Right lobe of liver (tissue), 6 donors: ENCODE measurements at regions not wholly inside any gene's neighbourhood (a gene's known extent, or its start where the extent isn't known, plus 50 kb on each side); places are given as distances from the start of the nearest gene placed in this dataset.

Experiments
- ATAC-seq, 4 donors: fragments of 200-7000 bp; cut with Tn5 transposase; one replicate each; pipeline ENCODE4 v1.9.1; 2020; ENCODE audit warnings: mild to moderate bottlenecking in 4 of 4, moderate library complexity in 4 of 4
- DNase-seq, 3 donors: peaks; one replicate each; pipeline ENCODE4 v3.0.0-alpha.2; 2020
- H3K27ac ChIP-seq, 3 donors: fragments of 200-600 bp; one replicate each; pipeline ENCODE4 v1.8.0; 2022
- H3K27me3 ChIP-seq, 2 donors: fragments of 200-600 bp; one replicate each; pipeline ENCODE4 v1.8.0; 2022
- H3K36me3 ChIP-seq, 4 donors: fragments of 200-600 bp; sonication (generic) in 1 of 4; one replicate each; pipeline versions ENCODE4 v1.5.1 to v1.8.0; 2017 to 2022; ENCODE audit warnings: control low read depth in 1 of 4
- H3K4me1 ChIP-seq, 4 donors: fragments of 200-600 bp; sonication (generic) in 1 of 4; one replicate each; pipeline versions ENCODE4 v1.5.1 to v1.8.0; 2017 to 2022; ENCODE audit warnings: control low read depth in 1 of 4
- H3K4me3 ChIP-seq, 3 donors: fragments of 200-600 bp; one replicate each; pipeline ENCODE4 v1.8.0; 2022
- H3K9me3 ChIP-seq, 4 donors: fragments of 200-600 bp; sonication (generic) in 1 of 4; one replicate each; pipeline versions ENCODE4 v1.5.1 to v1.8.0; 2017 to 2022; ENCODE audit warnings: control low read depth in 1 of 4
- POLR2A ChIP-seq: fragments of 450-650 bp; IDR thresholded peaks from one replicate; pipeline ENCODE4 v1.6.1; 2017; ENCODE audit warnings: antibody characterized with exemption, mild to moderate bottlenecking
- WGBS: methylation state at CpG from one replicate; pipeline ENCODE4 v1.1.6; 2018; ENCODE audit warnings: low coverage, low lambda C conversion rate; ENCODE audit not compliant: insufficient coverage; ENCODE audit errors: missing lambda C conversion rate; 5-methylcytosine and 5-hydroxymethylcytosine counted together
- intact Hi-C, 2 donors: fragments of 100-400 bp; cut with DNase I; formaldehyde crosslinking; loops; one replicate each; pipeline versions ENCODE4 v1.11.2 to v1.14.1; 2022
- TF ChIP-seq, protein P1 (sequence below), 4 donors: fragments of 200-600 bp in 3 of 4; fragments of 450-650 bp in 1 of 4; IDR thresholded peaks; one replicate each; pipeline versions ENCODE4 v1.5.1 to v1.8.0; 2016 to 2022; ENCODE audit warnings: antibody characterized with exemption in 4 of 4, mild to moderate bottlenecking in 2 of 4
- donor health status: DM: no; HTN: yes; CAD: no.
- donor health status: DM: no; HTN: no; CAD: no.
- donor health status: DM: no; HTN: no; CAD: no.
- donor health status: DM: no; HTN: yes; CAD: no.
- donor health status: DM: no; HTN: yes; CAD: no.

- ATAC-seq (no peak), DNase-seq (no peak)
- H3K4me1 ChIP-seq = no peaks in the 10 kb centered on the region
- no peaks in the 10 kb centered on the region for H3K27me3 ChIP-seq
- peaks cover 0 to 4% (median 0%) of the 10 kb centered on the region in 4 donors for H3K9me3 ChIP-seq
- no peak overlapping the region for H3K4me3 ChIP-seq
- 96% methylated on average over 2 of the region's 2 CpGs for WGBS
- TF ChIP-seq POLR2A = no peak
- intact Hi-C loops = no loop called here
- H3K27ac ChIP-seq = no peak overlapping the region
- no peaks in the 10 kb centered on the region for H3K36me3 ChIP-seq
Observed at GRCh38 chr2:156670104-156670503, 233.9 kb downstream of the GPD2 start.

DNA sequence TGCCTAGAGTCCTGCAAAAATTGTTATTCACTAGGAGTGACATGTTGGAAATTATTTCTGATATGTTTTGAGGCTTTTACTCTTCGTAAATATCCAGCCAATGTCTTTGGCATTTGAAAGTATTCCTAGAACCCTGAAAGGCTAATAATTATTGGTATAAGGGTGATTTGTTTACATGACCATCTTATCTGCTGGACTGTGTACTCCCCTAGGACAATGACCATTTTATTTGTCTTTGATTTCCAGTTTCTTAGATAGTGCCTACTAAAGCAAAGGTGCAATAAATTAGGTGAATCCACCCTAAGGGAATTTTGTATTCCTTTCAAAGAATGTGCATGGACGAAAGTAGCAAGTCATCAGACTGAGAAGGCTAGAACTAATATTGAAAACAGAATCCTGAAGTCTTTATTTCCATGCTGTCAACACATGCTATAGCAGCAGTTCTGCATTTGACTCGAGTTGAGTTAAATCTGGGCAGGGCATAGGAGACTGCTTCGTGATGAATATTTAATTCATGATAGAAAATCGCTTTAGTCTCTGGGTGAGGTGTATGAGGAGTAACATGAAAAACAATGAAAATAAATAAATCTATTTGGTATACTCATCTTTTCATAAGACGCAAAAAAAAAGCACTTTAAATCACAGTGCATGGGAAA, 235.7 kb downstream of the GPD2 start:
- ATAC-seq (peak in 3 of 4 donors; percentile 48 to 66 (median 61)), DNase-seq (no peak)
- Histone ChIP-seq H3K27ac (no peak overlapping the region), H3K9me3 (peaks cover 0 to 4% (median 0%) of the 10 kb centered on the region in 4 donors), H3K27me3 (no peaks in the 10 kb centered on the region), H3K4me1 (no peaks in the 10 kb centered on the region), H3K4me3 (no peak overlapping the region), H3K36me3 (no peaks in the 10 kb centered on the region)
- 38% methylated on average over 6 of the region's 6 CpGs for WGBS
- intact Hi-C loops = no loop called here
- no peak for TF ChIP-seq POLR2A

DNA sequence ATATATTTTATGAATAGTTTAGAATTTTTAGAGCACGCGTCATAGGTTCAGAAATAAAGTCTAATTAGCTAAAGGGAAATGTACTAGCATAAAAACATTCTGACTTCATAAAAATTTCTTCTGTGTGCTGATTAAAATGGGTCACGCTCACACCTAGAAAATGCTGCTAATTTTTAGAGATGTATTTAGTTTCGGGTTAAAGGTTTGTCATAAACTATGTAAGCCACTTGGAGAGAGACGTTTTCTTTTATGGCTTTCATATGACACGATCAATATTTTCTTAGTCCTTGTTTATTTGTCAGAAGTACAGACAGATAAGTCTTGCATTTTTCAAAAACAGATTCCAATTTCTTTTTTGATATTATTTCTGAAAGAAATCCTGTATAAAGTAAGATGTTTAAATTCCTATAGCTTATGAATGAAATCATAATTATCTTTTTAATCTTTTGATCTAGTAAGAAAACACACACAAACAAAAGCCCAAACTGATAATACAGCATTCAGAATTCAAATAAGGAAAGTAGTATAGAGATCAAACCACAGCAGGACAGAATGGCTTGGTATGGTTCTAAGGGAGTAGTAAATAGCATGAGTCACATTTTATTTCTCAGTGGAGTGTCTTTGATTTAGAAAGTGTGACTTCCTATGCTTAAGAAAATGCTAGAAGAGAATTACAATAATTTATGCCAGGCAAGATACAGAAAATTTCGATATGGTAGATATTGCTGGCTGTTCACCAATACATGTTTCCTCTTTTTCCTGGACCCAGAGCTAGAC, 236.6 kb downstream of the GPD2 start:
- H3K4me3 ChIP-seq = no peak overlapping the region
- H3K4me1 ChIP-seq = no peaks in the 10 kb centered on the region
- WGBS = 62% methylated on average over 7 of the region's 7 CpGs
- DNase-seq (no peak), ATAC-seq (no peak)
- TF ChIP-seq, protein P1, sequence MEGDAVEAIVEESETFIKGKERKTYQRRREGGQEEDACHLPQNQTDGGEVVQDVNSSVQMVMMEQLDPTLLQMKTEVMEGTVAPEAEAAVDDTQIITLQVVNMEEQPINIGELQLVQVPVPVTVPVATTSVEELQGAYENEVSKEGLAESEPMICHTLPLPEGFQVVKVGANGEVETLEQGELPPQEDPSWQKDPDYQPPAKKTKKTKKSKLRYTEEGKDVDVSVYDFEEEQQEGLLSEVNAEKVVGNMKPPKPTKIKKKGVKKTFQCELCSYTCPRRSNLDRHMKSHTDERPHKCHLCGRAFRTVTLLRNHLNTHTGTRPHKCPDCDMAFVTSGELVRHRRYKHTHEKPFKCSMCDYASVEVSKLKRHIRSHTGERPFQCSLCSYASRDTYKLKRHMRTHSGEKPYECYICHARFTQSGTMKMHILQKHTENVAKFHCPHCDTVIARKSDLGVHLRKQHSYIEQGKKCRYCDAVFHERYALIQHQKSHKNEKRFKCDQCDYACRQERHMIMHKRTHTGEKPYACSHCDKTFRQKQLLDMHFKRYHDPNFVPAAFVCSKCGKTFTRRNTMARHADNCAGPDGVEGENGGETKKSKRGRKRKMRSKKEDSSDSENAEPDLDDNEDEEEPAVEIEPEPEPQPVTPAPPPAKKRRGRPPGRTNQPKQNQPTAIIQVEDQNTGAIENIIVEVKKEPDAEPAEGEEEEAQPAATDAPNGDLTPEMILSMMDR (IDR thresholded peaks at IDR 0.05) = no peak
- no peak for TF ChIP-seq POLR2A
- intact Hi-C loops = no loop called here
- H3K9me3 ChIP-seq = peaks cover 0 to 4% (median 0%) of the 10 kb centered on the region in 4 donors
- no peaks in the 10 kb centered on the region for H3K36me3 ChIP-seq
- no peak overlapping the region for H3K27ac ChIP-seq
- no peaks in the 10 kb centered on the region for H3K27me3 ChIP-seq

GRCh38 chr2:156673333-156673615, 237.1 kb downstream of the GPD2 start:
- Histone ChIP-seq H3K9me3 (peaks cover 0 to 2% (median 0%) of the 10 kb centered on the region in 4 donors), H3K4me3 (no peak overlapping the region), H3K27ac (no peak overlapping the region), H3K27me3 (no peaks in the 10 kb centered on the region), H3K4me1 (no peaks in the 10 kb centered on the region), H3K36me3 (no peaks in the 10 kb centered on the region)
- WGBS = 63% methylated on average over 2 of the region's 2 CpGs
- no peak for ATAC-seq
- TF ChIP-seq, protein P1 (IDR thresholded peaks at IDR 0.05) = no peak
- TF ChIP-seq POLR2A = no peak
- intact Hi-C loops = no loop called here
- no peak for DNase-seq

GRCh38 chr2:156673981-156674380, 237.8 kb downstream of the GPD2 start:
- H3K36me3 ChIP-seq = no peaks in the 10 kb centered on the region
- no peaks in the 10 kb centered on the region for H3K27me3 ChIP-seq
- intact Hi-C loops = no loop called here
- H3K9me3 ChIP-seq = no peaks in the 10 kb centered on the region
- H3K4me1 ChIP-seq = no peaks in the 10 kb centered on the region
- no peak overlapping the region for H3K27ac ChIP-seq
- no peak overlapping the region for H3K4me3 ChIP-seq
- ATAC-seq = no peak
- 43% methylated on average over 2 of the region's 2 CpGs for WGBS
- TF ChIP-seq POLR2A = no peak
- no peak for DNase-seq

DNA sequence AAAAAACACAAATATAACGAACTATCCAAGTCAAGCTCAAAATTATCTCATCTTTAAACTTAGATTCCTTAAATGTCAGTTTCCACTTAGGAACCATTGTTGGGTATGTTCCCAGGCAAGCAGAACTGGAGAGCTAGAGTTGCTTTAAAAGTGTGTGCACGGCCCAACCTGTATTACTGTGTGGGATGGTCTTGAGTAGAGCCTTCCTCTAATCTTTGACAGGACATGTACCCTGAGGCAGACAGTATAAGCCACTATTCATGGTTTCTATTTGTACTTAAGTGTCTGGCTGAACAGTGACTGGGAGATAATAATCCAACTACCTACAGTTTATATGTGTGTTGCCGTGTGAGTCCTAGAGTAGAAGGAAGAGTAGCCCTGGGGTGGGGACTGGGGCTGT, 239.7 kb downstream of the GPD2 start:
- Histone ChIP-seq H3K36me3 (no peaks in the 10 kb centered on the region), H3K4me1 (no peaks in the 10 kb centered on the region), H3K27me3 (no peaks in the 10 kb centered on the region), H3K27ac (no peak overlapping the region), H3K9me3 (no peaks in the 10 kb centered on the region), H3K4me3 (no peak overlapping the region)
- intact Hi-C loops = no loop called here
- TF ChIP-seq POLR2A = no peak
- TF ChIP-seq, protein P1 (IDR thresholded peaks at IDR 0.05) = no peak
- DNase-seq = no peak
- WGBS = 76% methylated on average over 3 of the region's 3 CpGs
- ATAC-seq = no peak
